Endometrium (tissue), 2 donors: ENCODE measurements at regions not wholly inside any gene's neighbourhood (a gene's known extent, or its start where the extent isn't known, plus 50 kb on each side); places are given as distances from the start of the nearest gene placed in this dataset.
"Not testable (repeated sequence)": the region's sequence is repeated elsewhere in the genome, so short reads cannot be mapped to it uniquely, and the experiment has no call there.

ENCODE experiments used
- FAIRE-seq: peaks from 2 replicates; lab custom pipeline; 2012; peaks lifted over from hg19 to GRCh38; lab: Jason Lieb, UNC
- donor health status: control.
- donor health status: control.

GRCh38 chr17:71029246-71029645, 859.9 kb downstream of the KCNJ2 start:
- FAIRE-seq, result no peak

- not testable (repeated sequence) for FAIRE-seq
These were observed 862.0 kb downstream of the KCNJ2 start for GRCh38 chr17:71031286-71031685.

GRCh38 chr17:71032746-71033273, 863.5 kb downstream of the KCNJ2 start:
- FAIRE-seq, result no peak

GRCh38 chr17:71033336-71033735, 864.0 kb downstream of the KCNJ2 start:
- FAIRE-seq, result no peak

GRCh38 chr17:71035226-71035625, 865.9 kb downstream of the KCNJ2 start:
- FAIRE-seq, result no peak

- no peak for FAIRE-seq
These were observed 868.1 kb downstream of the KCNJ2 start for GRCh38 chr17:71037386-71037785.

- FAIRE-seq, result no peak
These were observed 870.1 kb downstream of the KCNJ2 start for GRCh38 chr17:71039391-71039790.

- no peak for FAIRE-seq
These were observed 883.6 kb downstream of the KCNJ2 start for GRCh38 chr17:71052971-71053370.

- no peak for FAIRE-seq
These were observed 885.8 kb downstream of the KCNJ2 start for GRCh38 chr17:71055128-71055527.

GRCh38 chr17:71057448-71057847, 888.1 kb downstream of the KCNJ2 start:
- no peak for FAIRE-seq

- no peak for FAIRE-seq
These were observed 888.6 kb downstream of the KCNJ2 start for GRCh38 chr17:71057938-71058337.

GRCh38 chr17:71063127-71063526, 893.8 kb downstream of the KCNJ2 start:
- FAIRE-seq, result no peak

- no peak for FAIRE-seq
These were observed 894.2 kb downstream of the KCNJ2 start for GRCh38 chr17:71063559-71063958.

GRCh38 chr17:71067669-71068407, 898.5 kb downstream of the KCNJ2 start:
- no peak for FAIRE-seq

GRCh38 chr17:71068408-71068750, 899.0 kb downstream of the KCNJ2 start:
- no peak for FAIRE-seq

GRCh38 chr17:71071041-71071440, 901.7 kb downstream of the KCNJ2 start:
- FAIRE-seq, result no peak

GRCh38 chr17:71071837-71072236, 902.5 kb downstream of the KCNJ2 start:
- no peak for FAIRE-seq

GRCh38 chr17:71080937-71081336, 911.6 kb downstream of the KCNJ2 start:
- FAIRE-seq, result no peak

- FAIRE-seq, result no peak
These were observed 912.3 kb downstream of the KCNJ2 start for GRCh38 chr17:71081666-71082065.

GRCh38 chr17:71084219-71084618, 914.9 kb downstream of the KCNJ2 start:
- FAIRE-seq, result no peak

- no peak for FAIRE-seq
These were observed 915.5 kb downstream of the KCNJ2 start for GRCh38 chr17:71084838-71085237.

- FAIRE-seq, result no peak
These were observed 916.1 kb downstream of the KCNJ2 start for GRCh38 chr17:71085238-71086033.

GRCh38 chr17:71089431-71089830, 920.1 kb downstream of the KCNJ2 start:
- FAIRE-seq, result no peak
